ENCODE measurements at regions not wholly inside any gene's neighbourhood (a gene's known extent, or its start where the extent isn't known, plus 50 kb on each side); places are given as distances from the start of the nearest gene placed in this dataset.

GRCh38 chr14:66078006-66078405 is 408.2 kb upstream of the CCDC196 start:
- ATAC-seq (ENCODE audit: low FRiP score in 2 of 2) = no peak
- H3K9me3 ChIP-seq = no peaks in the 10 kb centered on the region
- H3K27me3 ChIP-seq = no peaks in the 10 kb centered on the region
- H3K4me1 ChIP-seq = peaks cover 0 to 4% (median 1%) of the 10 kb centered on the region in 4 donors
- no peak overlapping the region for H3K27ac ChIP-seq
- DNase-seq = no peak
- 45 to 49% methylated on average over 5 of the region's 5 CpGs for WGBS, 2 donors
- H3K4me3 ChIP-seq = no peak overlapping the region
- TF ChIP-seq POLR2A (IDR thresholded peaks at IDR 0.05) = no peak
- no peak for TF ChIP-seq EP300 (IDR thresholded peaks at IDR 0.05)
- TF ChIP-seq, protein P1, sequence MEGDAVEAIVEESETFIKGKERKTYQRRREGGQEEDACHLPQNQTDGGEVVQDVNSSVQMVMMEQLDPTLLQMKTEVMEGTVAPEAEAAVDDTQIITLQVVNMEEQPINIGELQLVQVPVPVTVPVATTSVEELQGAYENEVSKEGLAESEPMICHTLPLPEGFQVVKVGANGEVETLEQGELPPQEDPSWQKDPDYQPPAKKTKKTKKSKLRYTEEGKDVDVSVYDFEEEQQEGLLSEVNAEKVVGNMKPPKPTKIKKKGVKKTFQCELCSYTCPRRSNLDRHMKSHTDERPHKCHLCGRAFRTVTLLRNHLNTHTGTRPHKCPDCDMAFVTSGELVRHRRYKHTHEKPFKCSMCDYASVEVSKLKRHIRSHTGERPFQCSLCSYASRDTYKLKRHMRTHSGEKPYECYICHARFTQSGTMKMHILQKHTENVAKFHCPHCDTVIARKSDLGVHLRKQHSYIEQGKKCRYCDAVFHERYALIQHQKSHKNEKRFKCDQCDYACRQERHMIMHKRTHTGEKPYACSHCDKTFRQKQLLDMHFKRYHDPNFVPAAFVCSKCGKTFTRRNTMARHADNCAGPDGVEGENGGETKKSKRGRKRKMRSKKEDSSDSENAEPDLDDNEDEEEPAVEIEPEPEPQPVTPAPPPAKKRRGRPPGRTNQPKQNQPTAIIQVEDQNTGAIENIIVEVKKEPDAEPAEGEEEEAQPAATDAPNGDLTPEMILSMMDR (IDR thresholded peaks at IDR 0.05) = no peak
- TF ChIP-seq POLR2AphosphoS5 (IDR thresholded peaks at IDR 0.05) = no peak
- no peaks in the 10 kb centered on the region for H3K36me3 ChIP-seq

DNA sequence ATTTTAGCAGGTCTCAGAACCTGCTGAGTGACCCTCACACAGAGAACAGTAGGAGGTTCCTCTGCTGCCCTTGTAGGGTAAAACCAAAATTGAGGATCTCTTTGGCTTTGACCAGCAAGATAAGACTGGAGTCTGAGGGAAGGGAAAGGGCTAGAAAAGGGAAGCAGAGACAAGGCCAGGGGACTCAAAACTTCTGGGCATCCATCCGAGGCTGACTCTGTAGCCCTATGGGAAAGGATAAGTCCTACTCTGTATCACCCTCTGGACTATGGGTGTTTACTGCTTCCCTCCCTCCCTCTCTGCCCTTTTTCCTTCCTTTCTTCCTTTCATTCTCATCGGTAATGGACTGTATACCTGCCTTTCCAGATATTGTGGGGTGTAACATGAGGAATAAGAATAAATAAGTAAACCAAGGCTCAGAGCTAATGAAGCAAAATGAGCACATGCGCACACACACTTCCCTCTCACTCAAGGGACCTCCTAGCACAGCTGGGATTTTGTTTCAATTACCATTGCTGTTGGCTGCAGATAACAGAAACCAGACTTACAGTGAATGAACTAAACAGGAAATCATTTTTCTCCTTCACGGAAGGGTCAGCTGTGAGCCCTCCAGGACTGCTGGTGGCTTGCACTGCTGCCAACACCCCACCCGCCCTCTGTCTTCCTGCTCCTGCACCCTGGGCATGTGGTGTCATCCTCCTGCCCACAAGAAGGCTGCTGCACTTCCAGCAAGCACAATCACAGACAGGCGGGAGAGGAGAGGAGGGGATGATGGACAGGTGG is 404.4 kb upstream of the CCDC196 start:
- Histone ChIP-seq H3K9me3 (no peaks in the 10 kb centered on the region), H3K27ac (no peak overlapping the region), H3K4me3 (no peak overlapping the region), H3K4me1 (peaks cover 0 to 4% (median 1%) of the 10 kb centered on the region in 4 donors), H3K36me3 (no peaks in the 10 kb centered on the region), H3K27me3 (no peaks in the 10 kb centered on the region)
- TF ChIP-seq POLR2A (IDR thresholded peaks at IDR 0.05) (no peak), EP300 (IDR thresholded peaks at IDR 0.05) (peak in 1 of 4 donors; percentile 18), POLR2AphosphoS5 (IDR thresholded peaks at IDR 0.05) (peak in 1 of 2 donors; percentile 47)
- TF ChIP-seq, protein P1 (IDR thresholded peaks at IDR 0.05) = no peak
- 47 to 53% methylated on average over 6 of the region's 6 CpGs for WGBS, 2 donors
- DNase-seq (no peak), ATAC-seq (ENCODE audit: low FRiP score in 2 of 2) (no peak)

DNA sequence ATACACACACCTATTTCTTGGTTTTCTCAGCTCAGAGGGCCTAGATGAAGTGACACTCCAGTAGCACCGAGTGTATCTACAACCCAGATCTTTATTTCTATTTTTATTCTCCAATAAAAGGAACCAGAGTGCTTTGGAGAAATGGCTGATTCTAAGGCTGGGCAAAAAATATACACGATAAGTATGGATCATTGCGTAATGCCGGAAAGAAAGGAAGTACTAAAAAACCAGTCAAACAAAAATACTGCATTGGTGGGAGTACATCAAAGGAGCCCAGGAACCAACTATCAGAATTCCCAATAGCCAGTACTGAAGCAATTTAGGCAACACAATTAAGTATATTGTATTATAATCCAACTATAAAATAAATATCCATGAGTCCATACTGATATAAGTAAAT is 400.9 kb upstream of the CCDC196 start:
- ATAC-seq (ENCODE audit: low FRiP score in 2 of 2) (no peak), DNase-seq (no peak)
- 46 to 71% methylated on average over 4 of the region's 4 CpGs for WGBS, 2 donors
- Histone ChIP-seq H3K4me1 (peaks cover 0 to 4% (median 1%) of the 10 kb centered on the region in 4 donors), H3K27me3 (no peaks in the 10 kb centered on the region), H3K9me3 (no peaks in the 10 kb centered on the region), H3K36me3 (no peaks in the 10 kb centered on the region), H3K4me3 (no peak overlapping the region), H3K27ac (no peak overlapping the region)
- TF ChIP-seq POLR2AphosphoS5 (IDR thresholded peaks at IDR 0.05) = no peak
- TF ChIP-seq, protein P1 (IDR thresholded peaks at IDR 0.05) = no peak
- no peak for TF ChIP-seq POLR2A (IDR thresholded peaks at IDR 0.05)
- no peak for TF ChIP-seq EP300 (IDR thresholded peaks at IDR 0.05)

- H3K4me1 ChIP-seq = peaks cover 0 to 4% (median 1%) of the 10 kb centered on the region in 4 donors
- H3K27me3 ChIP-seq = no peaks in the 10 kb centered on the region
- 74 to 83% methylated on average over 8 of the region's 8 CpGs for WGBS, 2 donors
- H3K9me3 ChIP-seq = no peaks in the 10 kb centered on the region
- no peak overlapping the region for H3K27ac ChIP-seq
- no peak for TF ChIP-seq POLR2A (IDR thresholded peaks at IDR 0.05)
- TF ChIP-seq EP300 (IDR thresholded peaks at IDR 0.05) = no peak
- TF ChIP-seq, protein P1 (IDR thresholded peaks at IDR 0.05) = no peak
- TF ChIP-seq POLR2AphosphoS5 (IDR thresholded peaks at IDR 0.05) = no peak
- ATAC-seq (ENCODE audit: low FRiP score in 2 of 2) = no peak
- no peaks in the 10 kb centered on the region for H3K36me3 ChIP-seq
- H3K4me3 ChIP-seq = no peak overlapping the region
- DNase-seq = no peak
Measured at GRCh38 chr14:66085665-66086064, 400.5 kb upstream of the CCDC196 start.

DNA sequence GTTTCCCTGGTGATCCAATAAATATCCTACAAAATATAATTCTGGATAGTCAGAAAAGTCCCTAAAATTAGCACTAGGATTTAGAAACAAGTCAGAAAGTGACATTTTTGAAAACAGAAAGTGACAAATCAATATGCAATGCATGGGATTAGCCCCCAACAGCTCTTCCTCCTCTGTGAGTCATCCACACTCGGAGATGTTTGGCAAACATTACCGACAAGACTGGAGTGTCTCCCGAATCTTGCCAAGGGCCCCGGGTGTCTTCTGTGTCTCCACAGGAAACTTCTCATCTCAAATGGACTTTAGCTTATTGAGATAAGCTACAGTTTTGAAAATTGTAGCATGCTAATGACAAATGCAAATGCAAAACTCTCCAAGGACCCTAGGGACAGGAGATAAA is 398.9 kb upstream of the CCDC196 start:
- H3K27ac ChIP-seq = no peak overlapping the region
- no peaks in the 10 kb centered on the region for H3K27me3 ChIP-seq
- no peak overlapping the region for H3K4me3 ChIP-seq
- no peaks in the 10 kb centered on the region for H3K36me3 ChIP-seq
- 49 to 69% methylated on average over 4 of the region's 4 CpGs for WGBS, 2 donors
- TF ChIP-seq, protein P1 (IDR thresholded peaks at IDR 0.05) = no peak
- no peak for TF ChIP-seq POLR2AphosphoS5 (IDR thresholded peaks at IDR 0.05)
- TF ChIP-seq POLR2A (IDR thresholded peaks at IDR 0.05) = no peak
- no peak for TF ChIP-seq EP300 (IDR thresholded peaks at IDR 0.05)
- H3K9me3 ChIP-seq = no peaks in the 10 kb centered on the region
- no peak for DNase-seq
- no peak for ATAC-seq (ENCODE audit: low FRiP score in 2 of 2)
- H3K4me1 ChIP-seq = no peaks in the 10 kb centered on the region
